ENCODE measurements at regions not wholly inside any gene's neighbourhood (a gene's known extent, or its start where the extent isn't known, plus 50 kb on each side); places are given as distances from the start of the nearest gene placed in this dataset.

DNA sequence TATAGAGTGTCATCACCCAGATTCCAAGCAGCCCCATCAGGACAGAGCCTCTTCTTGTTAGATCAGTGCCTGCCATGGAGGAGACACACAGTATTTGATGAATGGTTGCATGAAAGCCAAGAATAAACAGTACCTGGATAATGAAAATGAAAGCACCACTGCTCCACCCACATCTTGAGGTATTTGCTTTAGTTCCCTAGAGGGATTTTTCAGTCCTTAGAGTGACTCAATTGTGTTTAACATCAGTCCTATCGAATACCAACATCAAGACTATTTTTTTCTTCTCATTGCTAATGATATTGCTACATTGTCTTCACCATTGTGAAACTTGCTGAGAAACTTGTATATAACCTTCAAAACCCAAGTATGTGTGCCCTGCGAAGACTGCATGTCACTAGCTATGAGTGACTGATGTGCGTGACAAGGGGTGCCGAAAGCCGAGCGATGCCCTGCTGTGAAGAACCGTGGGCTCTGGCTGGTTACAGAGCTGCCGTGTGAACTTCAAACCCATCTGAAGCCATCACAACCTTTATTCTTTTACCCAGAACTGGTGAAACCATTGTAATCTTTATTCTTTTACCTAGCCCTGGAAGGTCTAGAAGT lies 211.3 kb upstream of the FAT1 start:
- no peak for DNase-seq
- Mint-ChIP-seq H3K9me3 (peaks cover 13% of the 10 kb centered on the region), H3K27me3 (no peaks in the 10 kb centered on the region), H3K36me3 (ENCODE audit: low read depth) (no peaks in the 10 kb centered on the region), H3K4me3 (no peak overlapping the region), H3K4me1 (ENCODE audit: low read depth) (no peaks in the 10 kb centered on the region), H3K27ac (no peak overlapping the region)

DNA sequence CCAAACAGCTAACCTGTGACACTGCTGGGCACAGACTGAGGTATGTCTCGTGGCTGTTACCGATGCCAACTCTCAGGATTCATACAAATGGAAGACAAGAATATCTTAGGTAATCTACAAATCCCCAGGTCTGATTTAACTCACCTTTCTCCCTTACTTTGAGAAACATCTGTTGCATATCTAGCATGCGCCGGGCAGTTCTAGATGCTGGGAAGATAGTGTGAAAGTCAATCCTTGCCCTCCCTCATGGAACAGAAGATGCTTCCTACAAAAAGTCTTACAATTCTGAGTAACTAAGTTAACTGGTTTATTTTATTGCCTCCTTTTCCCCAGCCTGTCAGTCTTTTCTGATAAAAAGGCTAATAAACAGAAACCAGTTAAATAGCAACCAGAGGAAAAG lies 212.2 kb upstream of the FAT1 start:
- no peaks in the 10 kb centered on the region for H3K27me3 Mint-ChIP-seq
- no peak for DNase-seq
- H3K9me3 Mint-ChIP-seq: peaks cover 9% of the 10 kb centered on the region
- no peak overlapping the region for H3K27ac Mint-ChIP-seq
- no peaks in the 10 kb centered on the region for H3K36me3 Mint-ChIP-seq (ENCODE audit: low read depth)
- H3K4me1 Mint-ChIP-seq (ENCODE audit: low read depth): no peaks in the 10 kb centered on the region
- H3K4me3 Mint-ChIP-seq: no peak overlapping the region

DNA sequence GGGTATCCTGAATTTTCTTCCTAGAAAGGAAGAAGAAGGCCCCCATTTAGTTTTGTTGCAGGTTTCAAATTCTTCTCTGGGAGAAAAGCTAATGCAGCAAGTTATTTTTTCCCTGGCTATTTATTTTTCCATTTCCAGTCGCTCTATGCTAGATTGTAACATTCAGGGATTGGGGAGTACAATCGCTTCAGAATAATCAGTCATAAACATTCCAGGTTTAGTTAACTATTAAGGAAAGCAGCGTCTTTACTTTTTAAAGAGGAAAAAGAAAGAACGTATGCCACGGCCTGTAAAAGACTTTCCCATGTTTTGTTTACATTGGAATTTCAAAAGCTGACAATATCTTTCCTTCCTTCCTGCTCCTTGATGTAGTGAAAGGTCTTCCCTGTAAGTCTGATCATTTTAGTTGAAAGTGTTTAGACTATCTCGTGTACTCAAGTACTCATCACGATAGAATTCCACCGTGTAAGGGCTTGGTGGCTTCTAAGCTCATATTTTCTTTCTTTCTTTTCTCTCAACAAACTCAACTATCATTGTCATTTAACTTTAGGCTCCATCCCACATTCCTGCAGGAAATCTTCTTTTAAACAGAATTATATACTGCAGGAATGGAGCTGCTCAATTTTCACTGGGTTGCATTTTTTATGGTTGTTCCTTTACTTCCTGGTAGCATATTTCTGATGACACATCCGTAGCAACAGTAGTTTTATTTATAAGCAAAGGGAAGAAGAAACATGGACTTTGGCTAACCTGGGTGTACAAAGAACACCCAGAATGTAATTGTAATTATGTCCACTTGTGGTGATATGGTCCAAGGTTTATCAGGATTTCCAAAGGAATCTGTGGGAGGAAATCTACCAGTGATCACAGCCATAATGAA lies 213.1 kb upstream of the FAT1 start:
- Mint-ChIP-seq H3K9me3 (peaks cover 9% of the 10 kb centered on the region), H3K27me3 (no peaks in the 10 kb centered on the region), H3K27ac (no peak overlapping the region), H3K4me3 (no peak overlapping the region), H3K36me3 (ENCODE audit: low read depth) (no peaks in the 10 kb centered on the region), H3K4me1 (ENCODE audit: low read depth) (no peaks in the 10 kb centered on the region)
- DNase-seq: no peak

DNA sequence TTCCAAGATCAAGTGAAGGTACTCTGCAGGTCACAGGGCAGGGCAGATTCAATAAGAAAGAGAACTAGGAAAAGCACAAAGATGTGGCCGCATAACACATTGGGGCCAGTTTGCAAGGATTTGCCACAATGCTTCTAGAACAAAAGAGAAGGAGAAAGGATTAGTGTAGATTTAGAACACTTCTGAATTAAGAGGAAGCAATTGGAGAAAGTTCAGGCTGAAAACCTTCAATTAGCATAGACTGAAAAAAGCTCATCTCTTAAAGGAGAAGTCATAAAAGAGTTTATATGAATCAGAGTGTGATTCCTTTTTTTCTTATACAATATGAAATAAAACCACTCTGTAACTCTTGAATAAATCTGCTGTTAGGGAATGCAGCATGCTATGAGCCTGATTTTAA lies 215.6 kb upstream of the FAT1 start:
- Mint-ChIP-seq H3K27ac (no peak overlapping the region), H3K4me3 (no peak overlapping the region), H3K4me1 (ENCODE audit: low read depth) (no peaks in the 10 kb centered on the region), H3K36me3 (ENCODE audit: low read depth) (no peaks in the 10 kb centered on the region), H3K9me3 (peaks cover 8% of the 10 kb centered on the region), H3K27me3 (no peaks in the 10 kb centered on the region)
- DNase-seq: no peak

DNA sequence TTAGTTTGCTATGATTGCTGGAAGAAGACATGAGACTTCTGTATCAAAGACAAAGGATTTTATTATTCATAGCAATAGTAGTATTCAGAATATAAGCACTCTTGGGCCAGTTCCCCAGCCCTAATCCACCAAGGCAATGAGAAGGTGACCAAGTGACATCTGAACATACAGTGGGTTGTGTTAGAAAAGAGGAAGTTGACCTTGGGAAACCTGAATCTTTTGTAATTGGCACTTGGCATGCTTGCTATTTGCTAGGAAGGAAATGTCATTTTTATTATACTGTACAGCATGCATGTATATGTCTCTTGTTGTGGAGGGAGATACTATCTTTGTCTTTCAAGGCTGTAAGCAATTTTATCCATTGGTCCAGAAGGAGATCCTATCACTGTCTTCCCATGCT lies 216.1 kb upstream of the FAT1 start:
- Mint-ChIP-seq H3K4me1 (ENCODE audit: low read depth) (no peaks in the 10 kb centered on the region), H3K4me3 (no peak overlapping the region), H3K27ac (no peak overlapping the region), H3K36me3 (ENCODE audit: low read depth) (no peaks in the 10 kb centered on the region), H3K27me3 (no peaks in the 10 kb centered on the region), H3K9me3 (peaks cover 8% of the 10 kb centered on the region)
- DNase-seq: no peak

DNA sequence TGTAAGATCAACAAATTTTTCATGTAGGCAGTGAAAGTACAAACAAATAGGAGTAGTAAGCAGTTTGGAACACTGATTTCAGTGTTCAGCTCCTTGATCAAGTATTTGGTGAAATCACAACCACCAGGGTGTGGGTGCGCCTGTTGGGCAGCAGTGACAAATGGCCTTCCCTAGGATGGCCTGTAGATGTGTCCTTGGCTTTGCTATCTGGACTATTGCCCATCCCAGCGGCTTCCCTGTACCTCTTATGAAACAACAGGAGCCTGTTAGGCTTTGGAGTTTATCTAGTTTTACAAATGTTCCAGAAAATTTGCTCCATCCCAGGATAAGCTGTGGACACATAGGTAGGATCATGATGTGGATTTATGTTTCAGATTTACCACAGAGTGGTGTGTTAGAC lies 216.8 kb upstream of the FAT1 start:
- Mint-ChIP-seq H3K9me3 (peaks cover 7% of the 10 kb centered on the region), H3K4me3 (no peak overlapping the region), H3K27ac (no peak overlapping the region), H3K36me3 (ENCODE audit: low read depth) (no peaks in the 10 kb centered on the region), H3K27me3 (no peaks in the 10 kb centered on the region), H3K4me1 (ENCODE audit: low read depth) (no peaks in the 10 kb centered on the region)
- DNase-seq: no peak

DNA sequence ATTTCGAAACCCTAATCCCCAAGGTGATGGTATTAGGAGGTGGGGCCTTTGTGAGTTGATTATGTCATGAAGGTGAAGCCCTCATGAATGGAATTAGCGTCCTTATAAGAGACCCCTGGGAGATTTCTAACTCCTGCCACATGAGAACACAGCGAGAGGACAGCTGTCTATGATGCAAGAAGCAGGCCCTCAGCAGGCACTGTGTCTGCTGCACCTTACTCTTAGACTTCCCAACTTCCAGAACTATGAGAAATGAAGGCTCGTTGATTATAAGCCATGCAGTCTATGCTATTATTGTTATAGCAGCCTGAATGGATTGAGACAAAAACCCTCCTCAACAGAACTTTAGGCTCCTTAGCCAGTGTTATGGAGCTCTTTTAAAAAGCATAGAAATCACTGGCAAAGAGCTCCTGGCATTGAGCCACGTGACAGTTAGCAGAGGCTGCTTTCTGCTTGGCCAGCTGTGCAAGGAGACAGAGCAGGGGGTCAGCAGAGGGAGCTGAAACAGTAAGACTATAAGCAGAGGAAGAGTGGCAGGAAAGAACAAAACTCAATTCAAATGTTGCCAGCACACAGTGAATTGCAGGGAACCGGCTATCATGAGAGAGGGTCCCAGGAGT lies 219.2 kb upstream of the FAT1 start:
- no peaks in the 10 kb centered on the region for H3K27me3 Mint-ChIP-seq
- no peak for DNase-seq
- H3K36me3 Mint-ChIP-seq (ENCODE audit: low read depth): no peaks in the 10 kb centered on the region
- no peak overlapping the region for H3K4me3 Mint-ChIP-seq
- H3K4me1 Mint-ChIP-seq (ENCODE audit: low read depth): no peaks in the 10 kb centered on the region
- peaks cover 4% of the 10 kb centered on the region for H3K9me3 Mint-ChIP-seq
- no peak overlapping the region for H3K27ac Mint-ChIP-seq

DNA sequence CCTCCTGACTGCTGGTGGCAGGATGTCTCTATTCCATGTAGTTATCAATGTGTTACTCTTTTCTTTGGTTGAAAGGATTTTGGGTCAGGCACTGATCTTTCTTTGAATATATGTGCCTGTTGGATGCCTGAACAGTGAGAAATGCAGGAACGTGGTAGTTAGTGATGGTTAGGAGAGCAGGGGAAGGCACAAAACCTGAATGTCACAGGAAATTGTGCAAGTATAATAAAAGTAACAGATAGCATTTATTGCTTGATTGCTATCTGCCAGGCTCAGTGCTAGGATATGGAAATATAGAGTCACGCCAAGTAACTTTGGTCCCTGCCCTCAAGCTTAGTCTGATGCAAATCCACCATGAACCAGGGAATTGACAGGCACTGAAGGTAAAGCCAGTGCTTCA lies 219.8 kb upstream of the FAT1 start:
- H3K4me3 Mint-ChIP-seq: no peak overlapping the region
- H3K4me1 Mint-ChIP-seq (ENCODE audit: low read depth): no peaks in the 10 kb centered on the region
- H3K9me3 Mint-ChIP-seq: peaks cover 4% of the 10 kb centered on the region
- DNase-seq: no peak
- no peak overlapping the region for H3K27ac Mint-ChIP-seq
- H3K27me3 Mint-ChIP-seq: no peaks in the 10 kb centered on the region
- H3K36me3 Mint-ChIP-seq (ENCODE audit: low read depth): no peaks in the 10 kb centered on the region

DNA sequence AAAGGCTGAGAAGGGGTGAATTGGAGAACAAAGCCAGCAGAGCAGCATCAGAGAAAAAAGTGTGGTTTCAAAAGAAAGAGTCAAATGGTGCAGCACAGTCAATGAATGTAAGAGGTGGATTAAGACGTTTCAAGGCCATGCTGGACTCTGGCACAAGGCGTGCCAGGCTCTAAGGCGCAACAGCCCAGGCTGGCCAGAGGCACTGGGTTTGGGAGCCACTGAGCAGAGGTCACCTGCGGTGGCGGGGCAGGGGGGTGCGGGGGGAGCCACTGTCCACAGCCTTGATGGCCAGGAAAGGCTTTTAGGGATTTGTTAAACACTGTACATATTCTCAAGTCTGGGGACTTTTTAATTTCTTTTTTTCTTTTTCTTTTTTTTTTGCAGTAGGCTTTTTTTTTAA lies 222.5 kb upstream of the FAT1 start:
- H3K4me3 Mint-ChIP-seq: no peak overlapping the region
- H3K4me1 Mint-ChIP-seq (ENCODE audit: low read depth): no peaks in the 10 kb centered on the region
- H3K9me3 Mint-ChIP-seq: peaks cover 4% of the 10 kb centered on the region
- DNase-seq: no peak
- no peaks in the 10 kb centered on the region for H3K36me3 Mint-ChIP-seq (ENCODE audit: low read depth)
- H3K27me3 Mint-ChIP-seq: no peaks in the 10 kb centered on the region
- no peak overlapping the region for H3K27ac Mint-ChIP-seq

DNA sequence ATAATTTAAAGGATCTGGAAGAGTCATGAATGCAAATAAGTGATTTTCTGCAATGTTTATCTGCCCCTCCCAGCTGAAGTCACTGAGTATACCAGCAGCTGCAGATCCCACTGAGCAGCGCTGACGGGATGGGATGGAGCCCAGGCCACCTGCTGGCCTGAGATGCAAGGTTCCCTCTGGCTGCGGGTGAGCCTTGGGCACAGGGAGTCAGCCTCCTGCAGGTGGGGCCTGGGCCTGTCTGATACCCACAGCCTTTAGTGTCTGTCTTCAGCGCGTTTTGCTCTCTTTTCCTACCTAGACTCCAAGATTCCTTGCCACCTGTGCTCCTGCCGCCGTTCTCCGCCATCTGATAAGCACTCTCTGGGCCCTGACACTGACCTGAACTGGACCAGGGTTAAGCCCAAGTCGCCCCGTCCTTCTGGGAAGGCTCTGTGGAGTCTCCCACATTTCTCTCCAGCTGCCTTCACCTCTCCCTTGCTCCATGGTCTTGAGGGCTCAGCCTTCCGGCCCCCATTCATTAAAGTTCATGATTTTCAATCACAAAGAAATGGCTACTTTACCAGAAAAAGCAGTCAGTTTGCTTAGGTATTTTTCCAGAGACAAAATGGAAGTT lies 223.1 kb upstream of the FAT1 start:
- peaks cover 4% of the 10 kb centered on the region for H3K9me3 Mint-ChIP-seq
- DNase-seq: no peak
- no peaks in the 10 kb centered on the region for H3K4me1 Mint-ChIP-seq (ENCODE audit: low read depth)
- H3K27me3 Mint-ChIP-seq: no peaks in the 10 kb centered on the region
- H3K4me3 Mint-ChIP-seq: no peak overlapping the region
- no peak overlapping the region for H3K27ac Mint-ChIP-seq
- no peaks in the 10 kb centered on the region for H3K36me3 Mint-ChIP-seq (ENCODE audit: low read depth)

DNA sequence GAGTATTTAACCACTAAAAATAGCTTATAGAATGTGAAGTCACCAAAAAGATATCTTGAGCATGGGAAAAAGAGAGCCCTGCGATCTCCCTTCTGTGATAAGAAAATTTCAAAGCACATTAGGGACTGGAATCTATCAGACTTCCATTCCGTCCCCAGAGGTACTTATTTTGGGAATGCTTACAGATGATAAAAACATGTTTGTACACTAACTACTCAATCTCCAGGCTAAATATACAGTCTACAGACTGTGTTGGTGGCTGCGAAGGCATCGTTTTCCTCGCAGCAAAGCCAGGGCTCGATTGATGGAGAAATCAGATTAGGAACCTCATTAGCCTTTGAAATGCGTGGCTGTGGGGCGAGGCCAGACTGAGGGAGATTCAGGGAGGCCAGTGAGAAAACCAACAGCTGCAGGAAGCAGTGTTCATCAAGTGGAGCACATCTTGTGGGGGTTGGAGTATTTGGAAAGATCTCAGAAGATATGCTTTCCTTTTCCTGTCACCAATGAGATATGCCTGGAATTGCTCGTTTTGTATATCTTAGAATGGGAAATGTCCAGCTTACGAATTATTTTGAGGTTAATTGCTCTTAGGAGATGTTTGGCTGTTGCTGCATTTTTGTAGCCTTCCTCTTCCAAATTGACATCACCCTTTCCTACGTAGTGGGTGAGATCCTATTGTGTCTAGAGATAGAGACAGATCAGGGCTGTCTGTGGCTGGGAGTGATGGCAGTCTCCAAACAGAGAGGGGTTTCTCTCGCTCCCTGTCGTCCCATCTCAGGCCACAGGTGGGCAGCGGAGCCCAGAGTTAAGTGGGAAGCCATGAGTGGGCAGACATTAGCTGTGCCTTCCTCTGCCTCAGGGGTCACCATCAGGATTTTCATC lies 224.9 kb upstream of the FAT1 start:
- no peaks in the 10 kb centered on the region for H3K27me3 Mint-ChIP-seq
- no peak overlapping the region for H3K27ac Mint-ChIP-seq
- H3K36me3 Mint-ChIP-seq (ENCODE audit: low read depth): no peaks in the 10 kb centered on the region
- no peaks in the 10 kb centered on the region for H3K4me1 Mint-ChIP-seq (ENCODE audit: low read depth)
- no peak for DNase-seq
- H3K9me3 Mint-ChIP-seq: peaks cover 3% of the 10 kb centered on the region
- H3K4me3 Mint-ChIP-seq: no peak overlapping the region

DNA sequence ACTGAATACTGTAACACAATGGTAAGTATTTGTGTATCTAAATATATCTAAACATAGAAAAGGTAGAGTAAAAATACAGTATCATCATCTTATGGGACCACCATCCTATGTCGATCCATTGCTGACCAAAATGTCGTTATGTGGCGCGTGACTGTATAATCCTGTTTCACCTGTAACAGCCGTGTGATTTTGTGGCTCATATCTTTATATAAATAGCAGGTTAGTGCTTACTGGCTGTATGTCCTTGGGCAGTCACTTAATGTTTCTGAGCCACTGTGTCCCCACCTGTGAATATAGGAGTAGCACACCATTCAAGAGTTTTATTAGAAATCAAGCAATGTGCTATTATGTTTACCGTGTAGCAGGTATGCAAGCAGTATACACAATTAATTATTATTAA lies 226.2 kb upstream of the FAT1 start:
- Mint-ChIP-seq H3K27me3 (no peaks in the 10 kb centered on the region), H3K36me3 (ENCODE audit: low read depth) (no peaks in the 10 kb centered on the region), H3K4me1 (ENCODE audit: low read depth) (no peaks in the 10 kb centered on the region), H3K4me3 (no peak overlapping the region), H3K9me3 (no peaks in the 10 kb centered on the region), H3K27ac (no peak overlapping the region)
- DNase-seq: no peak

DNA sequence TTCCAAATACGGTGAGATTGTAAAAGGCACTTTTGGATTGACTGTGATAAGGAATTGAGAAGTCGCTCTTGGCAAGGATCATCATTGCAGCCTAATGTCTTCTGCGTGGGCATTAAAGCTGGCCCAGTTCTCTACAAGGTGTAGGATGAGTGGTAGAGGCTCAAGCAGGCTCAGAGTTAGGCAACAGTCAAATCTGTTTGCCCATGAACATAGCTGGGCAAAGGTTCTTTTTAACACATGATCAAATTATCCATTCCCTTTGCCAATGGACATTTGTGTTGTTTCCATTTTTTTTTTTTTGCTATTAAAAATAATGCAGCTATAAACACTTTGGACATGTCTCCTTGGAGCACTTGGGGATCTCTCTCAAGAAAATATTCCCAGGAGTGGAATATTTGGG lies 229.1 kb upstream of the FAT1 start:
- Mint-ChIP-seq H3K36me3 (ENCODE audit: low read depth) (no peaks in the 10 kb centered on the region), H3K27me3 (no peaks in the 10 kb centered on the region), H3K9me3 (no peaks in the 10 kb centered on the region), H3K27ac (no peak overlapping the region), H3K4me1 (ENCODE audit: low read depth) (no peaks in the 10 kb centered on the region), H3K4me3 (no peak overlapping the region)
- no peak for DNase-seq

DNA sequence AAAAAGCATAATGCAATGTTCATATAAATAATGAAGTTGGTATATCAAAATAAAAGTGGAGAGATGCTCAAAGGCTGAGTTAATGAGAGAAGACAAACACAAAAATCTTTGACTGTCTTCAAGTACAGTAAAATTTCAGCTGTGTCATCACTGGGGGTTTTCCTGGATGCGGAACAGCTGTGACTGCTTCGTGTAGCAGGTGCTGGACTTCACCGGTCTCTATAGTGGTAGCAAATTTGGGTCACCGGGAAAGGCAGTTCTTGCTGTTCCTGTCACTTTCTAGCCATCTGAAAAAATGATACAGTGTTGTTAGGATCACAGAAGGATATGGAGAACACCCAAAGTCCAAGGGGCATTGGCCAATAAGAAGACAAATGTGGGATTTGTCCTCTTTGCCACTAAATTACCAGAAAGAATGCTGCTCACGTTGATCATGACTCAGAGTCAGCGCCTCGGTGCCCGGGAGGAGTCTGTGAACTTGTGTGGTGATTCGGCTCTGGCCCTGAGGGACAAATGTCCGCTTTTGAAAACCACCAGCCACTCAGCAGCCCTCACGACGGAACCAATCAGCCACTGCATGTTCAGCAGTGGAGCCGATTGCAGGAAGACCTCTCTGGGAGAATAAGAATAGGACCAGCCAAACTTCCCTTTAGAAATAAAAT lies 230.1 kb upstream of the FAT1 start:
- H3K4me1 Mint-ChIP-seq (ENCODE audit: low read depth): no peaks in the 10 kb centered on the region
- H3K36me3 Mint-ChIP-seq (ENCODE audit: low read depth): no peaks in the 10 kb centered on the region
- no peaks in the 10 kb centered on the region for H3K27me3 Mint-ChIP-seq
- no peaks in the 10 kb centered on the region for H3K9me3 Mint-ChIP-seq
- H3K27ac Mint-ChIP-seq: no peak overlapping the region
- H3K4me3 Mint-ChIP-seq: no peak overlapping the region
- no peak for DNase-seq
